Iris pigment epithelial cell (primary cell): ENCODE measurements at regions not wholly inside any gene's neighbourhood (a gene's known extent, or its start where the extent isn't known, plus 50 kb on each side); places are given as distances from the start of the nearest gene placed in this dataset.
"Not testable (repeated sequence)": the region's sequence is repeated elsewhere in the genome, so short reads cannot be mapped to it uniquely, and the experiment has no call there.

Experiments
- DNase-seq: peaks from one replicate; pipeline ENCODE4 v3.0.0-alpha.2; 2011; ENCODE audit warnings: low read depth

DNA sequence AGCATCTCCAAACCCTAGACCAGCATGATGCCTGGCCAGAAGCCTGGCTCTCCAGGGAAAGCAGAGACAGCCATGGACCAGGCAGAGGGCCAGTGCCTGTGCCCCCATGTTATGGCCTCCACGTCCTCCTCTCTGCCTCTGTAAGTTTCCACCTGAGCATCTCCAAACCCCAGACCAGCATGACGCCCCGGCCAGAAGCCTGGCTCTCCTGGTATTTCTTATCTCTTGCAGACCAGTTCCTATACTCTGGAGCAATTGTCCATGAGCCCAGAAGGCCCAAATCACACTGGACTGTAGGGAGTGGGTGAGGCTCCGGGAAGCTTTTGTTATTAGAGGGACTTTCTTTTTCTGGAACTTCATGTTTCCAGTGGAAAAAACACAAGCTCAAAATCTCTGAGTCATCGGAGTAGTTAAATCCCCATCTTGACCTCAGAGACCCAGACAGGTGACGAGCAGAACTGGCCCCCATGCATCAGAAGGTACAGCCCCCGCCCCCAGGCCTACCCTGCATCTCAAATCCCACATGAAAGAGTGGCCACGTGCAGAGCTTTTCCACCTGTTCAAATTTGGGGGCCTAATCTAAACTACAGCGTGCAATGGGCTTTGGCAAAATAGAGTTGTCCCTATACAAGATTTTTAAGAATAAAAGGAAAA, 110.2 kb upstream of the FOXQ1 start:
- no peak for DNase-seq

DNA sequence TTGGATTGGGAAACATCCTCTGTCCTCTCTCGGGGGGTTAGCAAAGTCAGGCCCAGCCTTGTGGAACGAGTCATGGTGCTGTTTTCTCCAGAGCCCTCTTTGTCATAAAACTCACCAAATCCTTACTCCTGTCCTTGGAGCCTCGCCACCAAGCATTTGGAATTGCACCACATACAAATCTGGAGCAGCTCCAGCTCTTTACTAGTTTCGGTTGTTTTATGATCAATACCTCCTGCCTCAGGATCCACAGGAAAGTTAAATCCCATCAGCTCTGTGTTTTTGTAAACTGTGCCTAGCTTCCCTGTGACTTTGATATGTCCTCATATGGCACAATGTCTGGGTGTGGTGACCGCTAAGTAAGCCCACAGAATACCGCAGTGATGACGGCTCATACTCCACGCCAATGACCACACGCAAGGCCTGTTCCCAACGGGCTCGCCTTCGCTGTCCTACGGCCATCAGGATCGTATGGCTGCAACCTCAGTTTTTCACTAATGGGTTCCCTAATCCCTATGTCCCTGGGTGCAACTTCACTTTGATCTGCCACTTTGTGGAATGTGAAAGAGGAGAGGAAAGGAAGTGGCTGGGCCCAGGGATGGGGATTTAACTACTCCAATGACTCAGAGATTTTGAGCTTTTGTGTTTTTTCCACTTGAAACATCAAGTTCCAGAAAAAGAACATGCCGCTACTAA, 111.3 kb upstream of the FOXQ1 start:
- DNase-seq: peak; percentile 35

DNA sequence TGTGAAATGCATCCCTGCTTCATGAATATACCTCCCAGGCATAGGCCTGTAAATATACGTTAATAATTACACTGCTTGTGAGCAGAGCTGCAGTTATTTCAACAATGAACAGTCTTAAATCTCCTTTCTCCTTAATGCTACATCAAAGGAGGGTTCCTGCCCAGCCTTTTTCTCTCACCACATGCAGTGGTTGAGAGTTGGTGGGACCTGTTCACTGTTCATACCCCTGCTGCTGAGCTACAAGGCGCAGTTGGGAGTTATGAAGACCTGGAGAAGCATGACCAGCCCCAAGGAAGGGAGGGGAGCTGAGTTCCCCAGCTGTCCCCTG, 111.9 kb upstream of the FOXQ1 start:
- DNase-seq: no peak

DNA sequence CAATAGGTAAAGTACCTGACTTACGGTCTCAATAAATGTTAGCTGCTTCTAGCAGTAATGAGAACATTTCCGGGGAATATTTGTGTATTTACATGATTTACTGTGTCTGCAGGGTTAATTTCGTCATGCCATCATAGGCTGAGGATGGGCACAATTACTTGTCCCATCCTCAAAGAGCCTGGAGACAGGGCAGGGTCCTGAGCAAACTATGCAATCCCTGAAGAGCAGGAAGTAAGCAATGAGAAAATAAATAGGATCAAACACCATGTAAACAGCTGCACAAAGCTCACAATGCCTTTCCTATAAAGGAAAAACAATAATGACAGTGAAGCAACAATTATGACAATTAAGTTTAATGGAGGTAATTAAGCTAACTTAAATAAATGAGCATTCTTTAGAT, 114.6 kb upstream of the FOXQ1 start:
- DNase-seq: no peak

DNA sequence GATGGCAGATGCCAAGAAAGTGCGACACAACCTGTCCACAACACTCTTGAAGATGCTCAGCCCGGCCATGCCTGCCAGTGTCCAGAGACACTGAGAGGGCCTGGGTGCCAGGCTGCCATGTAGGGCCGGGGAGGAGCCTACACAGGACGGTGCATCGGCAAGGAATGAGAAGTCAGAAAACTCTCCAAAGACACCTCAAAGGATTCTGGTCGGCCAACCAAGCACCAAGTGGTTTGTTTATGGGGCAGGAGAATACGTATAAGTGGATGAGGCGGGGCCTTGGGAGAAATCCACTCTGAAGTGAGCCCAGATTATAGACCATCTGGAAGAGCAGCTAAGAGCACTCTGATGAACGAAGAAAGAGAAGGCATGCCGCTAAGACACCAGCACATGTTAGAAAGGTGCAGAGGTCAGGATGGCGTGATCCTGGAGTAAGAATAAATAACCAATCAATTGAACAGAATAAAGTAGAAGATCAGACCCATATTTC, 120.7 kb upstream of the FOXQ1 start:
- no peak for DNase-seq

DNA sequence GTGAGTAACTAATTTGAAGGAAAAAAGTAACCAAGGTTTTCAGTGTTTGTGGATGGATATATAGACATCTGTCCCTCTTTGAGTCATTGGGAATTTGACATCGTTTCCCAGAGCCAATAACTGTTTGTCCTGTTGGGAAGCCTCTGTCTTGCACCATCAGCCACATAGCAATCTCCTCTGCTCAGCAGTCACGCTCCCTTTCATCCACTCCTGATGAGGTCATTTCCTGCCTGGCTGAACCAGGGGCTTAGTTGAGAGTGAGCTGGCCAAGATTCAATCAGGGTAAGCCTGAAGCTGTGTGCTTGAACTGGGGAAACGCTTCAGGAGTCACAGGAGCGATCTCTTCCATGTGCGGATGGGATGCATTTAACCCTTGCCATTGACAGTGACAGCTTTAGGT, 121.5 kb upstream of the FOXQ1 start:
- DNase-seq: peak; percentile 97

DNA sequence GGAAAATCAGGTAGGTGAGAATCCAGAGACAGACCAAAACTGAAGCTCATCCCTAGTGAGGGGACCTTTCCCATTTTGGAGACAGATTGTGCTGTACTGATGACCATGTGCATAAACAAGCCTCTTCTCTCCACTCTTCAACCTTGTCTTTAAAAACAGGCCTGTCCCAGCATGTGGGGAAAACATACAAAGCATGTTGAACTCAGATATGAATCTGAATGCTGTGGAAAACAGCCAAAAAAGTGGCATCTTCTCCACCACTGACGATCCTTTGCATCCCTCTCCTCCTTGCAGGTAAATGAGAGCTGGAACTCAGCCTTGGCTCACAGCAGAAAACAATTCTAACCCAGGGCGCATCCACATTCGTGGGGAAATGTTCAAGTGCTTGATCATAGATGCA, 123.7 kb upstream of the FOXQ1 start:
- DNase-seq: no peak

DNA sequence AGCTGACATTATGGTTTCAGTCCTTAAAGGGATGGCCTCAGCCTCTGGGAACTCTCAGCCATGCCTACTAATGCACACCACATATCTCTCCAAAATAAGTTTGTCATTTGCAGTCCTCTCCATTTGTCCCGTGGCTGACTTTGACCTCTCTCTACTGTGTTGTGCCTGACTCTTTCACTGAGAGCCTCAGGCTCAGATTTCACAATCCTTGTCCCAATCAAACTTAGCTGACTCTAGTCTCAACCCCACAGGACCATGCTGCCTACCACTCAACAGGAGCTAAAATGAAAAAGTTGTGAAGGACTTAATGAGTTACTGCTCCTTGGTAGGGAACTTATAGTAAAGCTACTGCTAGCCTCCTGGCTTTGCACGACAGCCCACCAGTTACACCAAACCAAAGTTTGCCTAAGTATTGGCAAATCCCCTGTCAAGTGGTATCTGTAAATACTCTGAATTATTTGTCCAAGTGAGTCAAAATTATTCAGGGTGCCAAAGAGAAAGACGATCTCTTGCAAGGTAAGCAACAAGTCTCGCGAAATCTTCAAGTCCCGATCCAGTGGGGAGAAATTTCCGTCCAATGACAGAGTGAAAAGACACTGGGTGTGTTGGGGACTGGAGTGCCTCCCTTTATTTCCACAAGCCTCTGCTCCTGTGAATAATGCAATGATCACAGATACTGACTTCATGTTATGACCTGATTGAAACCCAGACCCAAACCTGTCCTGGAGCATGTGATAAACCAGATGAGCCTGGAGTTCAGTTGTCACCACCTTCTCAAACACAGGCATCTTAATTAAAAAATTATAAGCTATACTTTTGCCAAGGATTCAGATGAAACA, 124.4 kb upstream of the FOXQ1 start:
- DNase-seq: no peak

DNA sequence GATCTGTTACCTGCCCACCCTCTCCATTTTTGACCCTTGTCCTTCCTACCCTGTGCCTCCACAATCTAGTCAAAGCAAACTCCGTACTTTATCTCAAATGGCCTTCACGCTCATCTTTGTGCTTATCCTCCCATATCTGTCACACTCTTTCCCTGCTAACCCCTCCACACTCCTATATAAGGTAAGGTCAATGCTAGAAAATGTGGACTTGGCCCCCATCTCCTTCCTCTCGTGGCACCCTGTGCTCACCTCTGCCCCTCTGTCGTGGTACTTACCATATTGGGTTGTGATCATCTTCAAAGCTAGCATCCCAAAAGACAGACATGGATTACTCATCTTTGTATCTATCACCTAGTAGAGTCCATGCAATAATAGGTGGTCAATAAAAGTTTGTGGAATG, 127.6 kb upstream of the FOXQ1 start:
- DNase-seq: no peak

DNA sequence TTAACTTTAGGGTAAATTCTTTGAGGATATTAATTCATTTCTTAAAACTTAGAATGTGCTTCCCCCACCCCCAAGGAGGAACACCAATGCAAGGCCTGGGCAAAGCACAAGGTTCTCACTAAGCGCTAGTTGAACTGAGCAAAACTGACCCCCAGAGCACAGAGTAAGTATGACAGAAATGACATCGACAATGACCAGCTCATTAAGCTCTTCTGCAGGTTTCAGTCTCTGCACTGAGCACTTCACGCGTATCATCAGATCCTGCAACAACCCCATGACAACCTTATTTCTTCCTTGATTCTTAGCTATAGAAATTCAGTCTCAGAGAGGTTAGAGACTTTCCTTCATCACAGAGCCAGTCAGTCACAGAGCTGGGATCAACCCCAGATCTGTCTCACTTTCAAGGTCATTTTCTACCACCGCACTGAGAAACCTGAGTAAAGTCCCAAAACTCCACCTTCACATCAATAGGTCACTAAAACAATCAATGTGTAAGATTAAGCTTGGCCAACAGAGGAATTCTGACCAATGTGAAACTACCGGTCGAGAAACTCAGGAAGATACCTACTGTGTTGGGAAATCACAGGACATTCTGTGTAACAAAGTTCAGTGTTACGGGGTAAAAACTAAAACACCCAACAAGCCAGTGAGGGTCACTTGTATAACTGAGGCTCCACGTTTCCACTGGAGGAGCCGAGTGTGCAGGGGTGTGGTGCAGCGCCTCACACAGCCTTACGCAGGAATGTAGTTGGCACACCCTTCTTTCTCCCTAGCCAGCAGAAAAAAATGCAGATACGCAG, 129.0 kb upstream of the FOXQ1 start:
- no peak for DNase-seq

DNA sequence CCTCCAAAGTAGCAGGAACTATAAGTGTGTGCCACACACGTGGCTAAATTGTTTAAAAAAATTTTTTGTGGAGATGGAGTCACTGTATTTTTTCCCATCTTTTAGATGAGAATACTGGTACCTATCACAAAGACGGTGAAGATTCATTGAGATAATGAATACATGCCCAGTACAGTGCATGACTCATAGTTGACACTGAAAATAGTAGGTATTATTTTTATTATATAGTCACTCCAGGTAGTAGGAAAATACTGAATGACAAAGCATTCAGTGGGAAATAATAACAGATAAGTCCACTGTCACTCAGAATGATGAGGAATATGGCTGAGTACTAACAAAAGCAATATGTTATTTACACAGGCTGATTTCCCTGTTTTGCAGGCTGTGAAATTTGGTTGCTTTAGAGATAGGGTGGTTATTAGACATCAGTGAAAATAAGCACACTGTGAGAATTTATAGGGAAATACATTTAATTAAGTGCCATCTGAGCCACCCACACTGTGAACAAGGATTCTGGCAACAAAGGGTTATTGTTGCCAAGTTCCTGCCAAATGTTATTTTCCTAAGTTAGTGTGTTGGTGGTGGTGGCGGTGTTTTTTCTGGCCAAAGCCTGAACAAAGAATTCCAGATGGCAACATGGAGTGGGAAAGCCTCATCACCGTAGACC, 129.8 kb upstream of the FOXQ1 start:
- no peak for DNase-seq

DNA sequence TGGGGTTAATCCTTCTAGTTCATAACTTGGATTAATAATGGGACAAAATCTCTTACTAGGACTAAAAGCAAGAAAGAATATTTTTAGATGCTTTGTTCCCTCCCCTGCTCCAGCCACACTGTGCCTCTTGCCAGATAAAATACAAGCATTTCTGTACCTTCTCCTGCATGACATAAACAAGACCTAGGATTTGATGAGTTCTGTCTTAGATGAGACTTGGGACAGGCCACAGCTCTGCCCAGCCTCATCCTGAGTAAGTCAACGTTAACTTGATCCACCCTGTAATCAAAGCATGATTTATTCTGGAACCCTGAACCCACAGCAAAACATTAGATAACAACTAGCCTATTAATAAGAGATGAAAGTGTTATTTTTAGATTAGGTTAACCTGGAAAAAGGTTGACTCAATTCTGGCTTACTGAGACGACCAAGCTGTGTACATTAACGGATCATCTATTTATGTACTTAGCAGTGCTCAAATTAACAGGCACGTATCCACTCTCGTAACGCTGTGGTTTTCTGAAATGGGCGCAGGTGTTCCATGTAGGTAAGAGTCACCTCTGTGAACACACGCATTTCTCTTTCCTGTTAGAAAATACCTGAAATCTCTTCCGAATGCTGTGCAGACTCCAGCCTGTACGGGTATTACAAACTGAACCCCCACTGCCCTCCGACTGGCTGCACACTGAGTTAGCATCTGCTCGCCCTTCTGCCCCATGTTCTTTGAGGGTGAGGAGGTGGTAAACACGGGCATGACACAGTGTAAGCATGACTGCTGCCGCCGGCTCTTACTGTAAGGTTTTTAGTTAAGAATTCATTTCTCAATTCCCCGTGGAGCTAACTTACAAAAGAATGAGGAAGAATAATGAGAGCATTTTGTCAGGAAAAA, 132.1 kb upstream of the FOXQ1 start:
- no peak for DNase-seq

DNA sequence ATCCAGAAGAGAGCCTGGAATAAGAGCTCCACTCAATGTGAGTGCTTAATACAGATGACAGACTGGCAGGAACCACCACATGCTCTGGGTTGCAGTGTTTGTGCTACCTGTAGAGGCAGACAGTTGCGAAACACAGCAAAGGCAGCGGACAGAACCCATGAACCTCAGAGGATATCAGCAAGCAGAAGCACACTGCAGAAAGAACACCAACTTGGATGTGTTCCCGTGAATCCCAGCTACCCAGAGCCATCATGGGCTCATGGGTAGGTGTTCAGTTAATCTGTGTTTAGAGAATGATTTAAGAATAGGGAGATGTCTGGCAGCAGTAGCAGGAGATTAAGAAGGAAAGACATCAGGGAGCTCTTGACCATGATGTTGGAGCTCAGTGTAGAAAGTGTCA, 133.3 kb upstream of the FOXQ1 start:
- no peak for DNase-seq

DNA sequence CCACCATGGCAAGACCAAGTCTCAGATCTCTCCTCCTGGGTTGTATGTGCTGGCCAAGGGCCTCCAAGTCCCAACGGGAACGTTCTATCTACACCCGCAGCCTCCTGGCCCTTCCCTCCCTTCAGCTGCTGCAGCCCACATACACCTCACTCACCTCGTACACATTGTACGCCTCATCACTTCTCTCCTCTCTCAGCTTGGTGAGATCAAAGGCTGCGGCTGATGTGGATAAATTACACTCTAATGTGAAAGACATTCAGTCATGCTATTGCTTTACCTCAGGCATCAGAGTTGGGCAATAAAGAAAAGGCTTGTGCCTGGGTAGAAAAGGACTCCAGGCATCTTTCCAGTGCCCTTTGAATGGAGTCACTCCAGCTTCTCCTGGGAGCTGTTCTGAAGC, 135.3 kb upstream of the FOXQ1 start:
- no peak for DNase-seq

DNA sequence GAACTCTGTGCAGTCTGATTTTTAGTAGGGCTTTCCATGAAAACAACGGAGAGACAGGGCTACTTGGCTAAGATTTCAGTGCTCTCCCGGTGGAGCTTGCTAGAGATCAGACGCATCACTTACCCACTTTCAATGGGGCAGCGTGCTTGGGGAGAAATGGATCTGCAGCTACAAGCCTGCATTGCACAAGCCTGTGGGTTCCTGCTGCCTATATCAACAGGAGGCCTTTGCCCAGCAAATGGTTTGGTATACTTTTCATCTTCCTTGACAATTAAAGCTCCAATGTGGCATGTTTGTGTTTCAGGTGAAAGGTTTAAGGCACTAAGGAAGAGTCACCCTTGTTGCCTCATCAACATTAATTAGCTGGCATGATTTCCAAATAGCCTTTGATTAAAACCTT, 136.0 kb upstream of the FOXQ1 start:
- DNase-seq: no peak

DNA sequence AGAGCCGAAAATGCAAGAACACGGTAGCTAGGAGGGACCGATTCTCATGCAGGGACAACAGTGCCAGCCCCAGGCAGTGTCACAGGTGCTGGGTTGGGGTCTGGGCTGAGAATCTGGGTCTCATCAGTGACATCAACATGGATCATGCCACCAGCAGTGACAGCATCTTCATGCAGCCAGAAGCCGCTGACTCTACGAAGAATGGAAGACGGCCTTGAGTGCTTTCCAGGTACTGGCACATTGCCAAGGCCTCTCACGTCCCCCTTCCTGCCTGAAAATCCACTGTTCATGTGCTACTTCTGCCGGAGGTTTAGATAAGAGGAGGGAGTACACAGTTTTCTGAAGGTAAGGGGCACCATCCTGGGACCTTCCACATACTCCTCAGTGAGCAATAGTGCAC, 141.1 kb upstream of the FOXQ1 start:
- DNase-seq: peak; percentile 28

DNA sequence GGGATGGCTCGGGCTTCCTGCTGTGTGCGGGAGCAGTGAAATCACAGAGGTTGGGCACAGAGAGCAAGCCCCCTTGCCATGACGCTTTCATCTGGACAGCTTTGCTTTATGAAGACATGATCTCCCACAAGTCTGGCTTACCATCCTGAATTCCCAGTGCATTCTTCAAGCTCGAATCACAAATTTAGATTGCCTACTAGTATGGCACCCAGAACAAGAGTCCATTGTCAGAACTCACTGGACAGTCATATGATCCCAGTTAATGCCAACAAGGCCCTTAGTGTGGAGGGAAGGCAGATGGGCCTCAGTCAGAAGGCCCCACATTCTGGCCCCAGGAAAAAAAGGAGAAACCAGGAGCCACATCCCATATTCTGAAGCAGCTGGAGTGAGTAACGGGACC, 147.3 kb upstream of the FOXQ1 start:
- DNase-seq: no peak

DNA sequence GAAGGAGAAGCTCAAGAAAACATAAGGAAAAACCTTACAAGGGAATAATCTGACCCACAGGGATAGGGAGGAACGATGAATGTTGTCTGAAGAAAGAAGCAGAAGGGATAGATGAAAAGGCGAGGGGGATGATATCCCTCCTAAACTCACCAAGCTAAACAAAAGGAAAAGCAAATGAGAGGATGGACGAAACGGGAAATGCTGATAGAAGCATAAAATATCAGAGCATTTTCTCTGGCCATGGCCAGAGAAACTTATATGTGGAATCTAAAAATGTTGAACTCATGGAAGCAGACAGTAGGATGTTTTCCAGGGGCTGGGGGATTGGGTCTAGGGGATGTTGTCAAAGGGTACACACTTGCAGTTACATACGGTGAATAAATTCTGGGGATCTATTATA, 148.4 kb upstream of the FOXQ1 start:
- no peak for DNase-seq

DNA sequence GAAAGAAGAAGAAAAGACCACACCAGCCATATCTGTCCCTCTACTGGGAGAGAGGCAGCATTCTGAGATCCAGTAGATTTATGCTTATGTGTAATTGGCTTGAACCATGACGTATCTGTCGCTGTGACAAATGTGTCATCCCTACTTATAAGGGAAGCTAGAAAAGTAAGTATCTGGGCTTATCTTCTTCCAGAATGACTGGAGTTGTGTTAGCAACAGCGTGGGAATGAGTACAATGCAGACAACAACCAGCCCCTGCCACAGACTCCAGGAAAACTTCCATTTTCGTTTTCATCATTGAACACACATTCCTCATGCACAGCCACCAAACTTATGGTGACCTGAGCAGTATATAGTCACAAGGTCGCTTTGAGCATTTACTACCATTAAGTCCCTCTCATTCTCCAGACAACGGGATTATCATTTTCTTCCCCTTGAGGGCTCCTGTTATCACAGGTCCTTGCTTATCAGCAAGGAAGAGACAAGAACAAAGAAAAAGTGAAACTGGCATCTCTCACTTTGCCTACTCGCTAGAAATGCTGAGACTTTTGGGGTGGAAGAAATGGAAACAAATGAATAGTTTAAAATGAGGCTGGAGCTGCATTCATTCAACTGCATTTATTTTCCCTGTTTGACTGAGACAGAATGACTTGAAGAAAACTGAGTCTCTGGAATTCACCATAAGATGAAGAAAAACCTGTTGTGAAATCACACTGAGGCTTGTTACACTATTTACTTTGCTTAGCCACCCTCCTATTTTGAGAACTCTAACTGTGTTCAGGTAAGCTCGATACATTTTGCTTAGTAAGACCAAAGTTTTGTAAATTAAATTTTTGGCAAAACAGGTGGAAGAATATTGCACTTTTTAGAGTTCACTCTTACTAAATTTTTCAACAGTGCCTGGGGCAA, 149.3 kb upstream of the FOXQ1 start:
- DNase-seq: no peak

DNA sequence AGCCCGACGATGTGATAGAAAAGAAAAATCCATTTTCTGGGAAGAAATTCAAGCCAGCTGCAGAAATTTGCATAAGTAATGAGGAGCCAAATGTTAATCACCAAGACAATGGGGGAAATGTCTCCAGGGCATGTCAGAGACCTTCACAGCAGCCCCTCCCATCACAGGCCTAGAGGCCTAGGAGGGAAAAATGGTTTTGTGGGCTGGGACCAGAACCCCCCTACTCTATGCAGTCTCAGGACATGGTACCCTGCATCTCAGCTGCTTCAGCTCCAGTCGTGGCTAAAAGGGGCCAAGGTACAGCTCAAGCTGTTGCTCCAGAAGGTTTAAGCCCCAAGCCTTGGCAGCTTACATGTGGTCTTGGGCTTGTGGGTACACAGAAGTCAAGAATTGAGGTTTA, 155.5 kb upstream of the FOXQ1 start:
- not testable (repeated sequence) for DNase-seq
